ENCODE measurements at regions not wholly inside any gene's neighbourhood (a gene's known extent, or its start where the extent isn't known, plus 50 kb on each side); places are given as distances from the start of the nearest gene placed in this dataset.

- Histone ChIP-seq H3K27ac (peak overlapping the region; percentile 98), H4K20me1 (ENCODE audit: insufficient read depth, poor library complexity, severe bottlenecking) (no peaks in the 10 kb centered on the region), H3K79me2 (peaks cover 5% of the 10 kb centered on the region)
Observed at GRCh38 chr16:85350973-85351372, 238.7 kb upstream of the CIBAR2 start.

GRCh38 chr16:85353013-85353412 lies 240.7 kb upstream of the CIBAR2 start:
- Histone ChIP-seq H3K9me3 (ENCODE audit: low read depth) (no peaks in the 10 kb centered on the region), H3K4me2 (peak overlapping the region; percentile 51), H3K4me1 (ENCODE audit: insufficient read depth) (peaks cover 73% of the 10 kb centered on the region), H3K27ac (peak overlapping the region; percentile 98), H3K36me3 (replicated peaks; ENCODE audit: insufficient read depth, low read depth) (no peaks in the 10 kb centered on the region), H2AFZ (no peak overlapping the region), H4K20me1 (ENCODE audit: insufficient read depth, poor library complexity, severe bottlenecking) (no peaks in the 10 kb centered on the region), H3K9me2 (replicated peaks; ENCODE audit: insufficient read depth) (no peaks in the 10 kb centered on the region), H3K79me2 (peaks cover 12% of the 10 kb centered on the region), H3K27me3 (no peaks in the 10 kb centered on the region), H3K4me3 (no peak overlapping the region)
- no peak for DNase-seq (ENCODE audit: low spot score)
- TF ChIP-seq EZH2 (IDR thresholded peaks at IDR 0.05; ENCODE audit: borderline replicate concordance) (no peak), EZH2phosphoT487 (IDR thresholded peaks at IDR 0.05; ENCODE audit: low read depth, severe bottlenecking, unreplicated experiment) (no peak), CTCF (IDR thresholded peaks at IDR 0.05; ENCODE audit: poor library complexity) (no peak)
- WGBS (ENCODE audit: low lambda C conversion rate, missing lambda C conversion rate) = 93% methylated on average over 10 of the region's 10 CpGs

More at GRCh38 chr16:85350973-85351372, 238.7 kb upstream of the CIBAR2 start:
- H3K4me2 ChIP-seq = no peak overlapping the region
- H3K27me3 ChIP-seq = no peaks in the 10 kb centered on the region
- no peaks in the 10 kb centered on the region for H3K36me3 ChIP-seq (replicated peaks; ENCODE audit: insufficient read depth, low read depth)
- TF ChIP-seq EZH2 (IDR thresholded peaks at IDR 0.05; ENCODE audit: borderline replicate concordance) = no peak
- TF ChIP-seq CTCF (IDR thresholded peaks at IDR 0.05; ENCODE audit: poor library complexity) = no peak
- TF ChIP-seq EZH2phosphoT487 (IDR thresholded peaks at IDR 0.05; ENCODE audit: low read depth, severe bottlenecking, unreplicated experiment) = no peak
- H3K4me3 ChIP-seq = no peak overlapping the region
- no peaks in the 10 kb centered on the region for H3K9me3 ChIP-seq (ENCODE audit: low read depth)
- WGBS (ENCODE audit: low lambda C conversion rate, missing lambda C conversion rate) = 37% methylated on average over 4 of the region's 4 CpGs
- peak; percentile 92 for DNase-seq (ENCODE audit: low spot score)
- peaks cover 72% of the 10 kb centered on the region for H3K4me1 ChIP-seq (ENCODE audit: insufficient read depth)
- H2AFZ ChIP-seq = no peak overlapping the region
- H3K9me2 ChIP-seq (replicated peaks; ENCODE audit: insufficient read depth) = no peaks in the 10 kb centered on the region

- Histone ChIP-seq H3K79me2 (peaks cover 14% of the 10 kb centered on the region), H2AFZ (no peak overlapping the region), H4K20me1 (ENCODE audit: insufficient read depth, poor library complexity, severe bottlenecking) (no peaks in the 10 kb centered on the region), H3K9me2 (replicated peaks; ENCODE audit: insufficient read depth) (no peaks in the 10 kb centered on the region), H3K36me3 (replicated peaks; ENCODE audit: insufficient read depth, low read depth) (no peaks in the 10 kb centered on the region), H3K9me3 (ENCODE audit: low read depth) (no peaks in the 10 kb centered on the region), H3K4me3 (no peak overlapping the region), H3K27ac (peak overlapping the region; percentile 98), H3K4me1 (ENCODE audit: insufficient read depth) (peaks cover 72% of the 10 kb centered on the region), H3K27me3 (no peaks in the 10 kb centered on the region), H3K4me2 (peak overlapping the region; percentile 51)
- WGBS (ENCODE audit: low lambda C conversion rate, missing lambda C conversion rate) = 44% methylated on average over 15 of the region's 15 CpGs
- DNase-seq (ENCODE audit: low spot score) = peak; percentile 78
- TF ChIP-seq EZH2phosphoT487 (IDR thresholded peaks at IDR 0.05; ENCODE audit: low read depth, severe bottlenecking, unreplicated experiment) = no peak
- TF ChIP-seq CTCF (IDR thresholded peaks at IDR 0.05; ENCODE audit: poor library complexity) = no peak
- TF ChIP-seq EZH2 (IDR thresholded peaks at IDR 0.05; ENCODE audit: borderline replicate concordance) = no peak
Observed at GRCh38 chr16:85353839-85354685, 241.8 kb upstream of the CIBAR2 start.

Data from hepatocyte (in vitro differentiated cells).